GM23338 (cell line): ENCODE measurements at regions not wholly inside any gene's neighbourhood (a gene's known extent, or its start where the extent isn't known, plus 50 kb on each side); places are given as distances from the start of the nearest gene placed in this dataset.

Experiments
- ATAC-seq: fragments of 200-7000 bp; cut with Tn5 transposase; 3 replicates; pipeline ENCODE4 v1.9.1; 2020
- DNase-seq: peaks from one replicate; pipeline ENCODE4 v3.0.0-alpha.2; 2015; ENCODE audit warnings: low spot score
- H2AFZ ChIP-seq: fragments of 200-600 bp; sonication (generic); 2 replicates; pipeline ENCODE4 v1.8.0; 2016; ENCODE audit warnings: antibody characterized with exemption, mild to moderate bottlenecking, moderate library complexity
- H3F3A ChIP-seq: fragments of 200-600 bp; sonication (generic); replicated peaks from 2 replicates; pipeline ENCODE4 v1.8.0; 2017; ENCODE audit warnings: antibody characterized with exemption, mixed run types, low read depth
- H3K27ac ChIP-seq: fragments of 200-600 bp; sonication (generic); 2 replicates; pipeline ENCODE4 v1.6.1; 2016; ENCODE audit warnings: low read depth
- H3K27me3 ChIP-seq: fragments of 200-600 bp; sonication (generic); 2 replicates; pipeline ENCODE4 v1.8.0; 2016; ENCODE audit warnings: mild to moderate bottlenecking, mixed run types, moderate library complexity; ENCODE audit not compliant: insufficient read depth
- H3K36me3 ChIP-seq: fragments of 200-600 bp; sonication (generic); 2 replicates; pipeline ENCODE4 v1.8.0; 2016; ENCODE audit warnings: mild to moderate bottlenecking; ENCODE audit not compliant: insufficient read depth
- H3K4me1 ChIP-seq: fragments of 200-600 bp; sonication (generic); 2 replicates; pipeline ENCODE4 v1.8.0; 2016; ENCODE audit warnings: mild to moderate bottlenecking, moderate library complexity; ENCODE audit not compliant: insufficient read depth
- H3K4me2 ChIP-seq: fragments of 200-600 bp; sonication (generic); 2 replicates; pipeline ENCODE4 v1.7.1; 2017; ENCODE audit warnings: mixed run types
- H3K4me3 ChIP-seq: fragments of 200-600 bp; sonication (generic); 2 replicates; pipeline ENCODE4 v1.6.1; 2016; ENCODE audit warnings: mixed run types
- H3K79me2 ChIP-seq: fragments of 200-600 bp; sonication (generic); replicated peaks from 2 replicates; pipeline ENCODE4 v1.8.0; 2017; ENCODE audit warnings: mild to moderate bottlenecking; ENCODE audit not compliant: insufficient read depth
- H3K9me2 ChIP-seq: fragments of 200-600 bp; sonication (generic); 2 replicates; pipeline ENCODE4 v1.8.0; 2017; ENCODE audit not compliant: insufficient read depth
- H4K20me1 ChIP-seq: fragments of 200-600 bp; sonication (generic); replicated peaks from 2 replicates; pipeline ENCODE4 v1.8.0; 2017; ENCODE audit warnings: mild to moderate bottlenecking; ENCODE audit not compliant: insufficient read depth
- H3K27ac Mint-ChIP-seq: 2 replicates; pipeline ENCODE4 v1.8.0; 2020; ENCODE audit warnings: inconsistent platforms, mild to moderate bottlenecking, moderate library complexity, mixed read lengths
- H3K27me3 Mint-ChIP-seq: 3 replicates; pipeline ENCODE4 v1.8.0; 2022; ENCODE audit warnings: low read depth, mild to moderate bottlenecking, moderate library complexity, mixed read lengths, inconsistent platforms; ENCODE audit not compliant: insufficient read depth, poor library complexity
- H3K36me3 Mint-ChIP-seq: 3 replicates; pipeline ENCODE4 v1.8.0; 2021; ENCODE audit warnings: low read depth, mild to moderate bottlenecking, inconsistent platforms, moderate library complexity, mixed read lengths
- H3K4me1 Mint-ChIP-seq: 3 replicates; pipeline ENCODE4 v1.8.0; 2020; ENCODE audit warnings: mild to moderate bottlenecking, inconsistent platforms, mixed read lengths
- H3K4me3 Mint-ChIP-seq: 3 replicates; pipeline ENCODE4 v1.8.0; 2021; ENCODE audit warnings: moderate library complexity, mild to moderate bottlenecking, inconsistent platforms, mixed read lengths
- H3K9me3 Mint-ChIP-seq: 3 replicates; pipeline ENCODE4 v1.8.0; 2020; ENCODE audit warnings: moderate library complexity, mild to moderate bottlenecking, inconsistent platforms, mixed read lengths
- CREB1 ChIP-seq: fragments of 250-450 bp; sonication (Bioruptor Pico); IDR thresholded peaks from 2 replicates; pipeline ENCODE4 v1.5.0; 2020; ENCODE audit warnings: low read depth, mild to moderate bottlenecking, moderate library complexity
- CTCF ChIP-seq, 2 experiments: fragments of 200-600 bp in 1 of 2; sonication (generic) in 1 of 2; conservative IDR thresholded peaks; 2 replicates each; pipeline versions ENCODE4 v1.5.1 to v1.6.1; 2016 to 2017; ENCODE audit warnings: antibody characterized with exemption in 2 of 2, low read depth in 2 of 2, mild to moderate bottlenecking in 2 of 2, moderate library complexity in 1 of 2
- ETS1 ChIP-seq: IDR thresholded peaks from 2 replicates; pipeline ENCODE4 v1.6.1; 2016; ENCODE audit warnings: antibody characterized with exemption
- EZH2 ChIP-seq: fragments of 200-600 bp; sonication (generic); IDR thresholded peaks from one replicate; pipeline ENCODE4 v1.8.0; 2017; ENCODE audit warnings: antibody characterized with exemption, mild to moderate bottlenecking, low read depth; ENCODE audit not compliant: unreplicated experiment
- EZH2phosphoT487 ChIP-seq: fragments of 200-600 bp; sonication (generic); IDR thresholded peaks from one replicate; pipeline ENCODE4 v1.8.1; 2018; ENCODE audit warnings: antibody characterized with exemption; ENCODE audit not compliant: unreplicated experiment
- JUNB ChIP-seq: IDR thresholded peaks from one replicate; pipeline ENCODE4 v1.6.1; 2016; ENCODE audit warnings: antibody characterized with exemption; ENCODE audit not compliant: unreplicated experiment
- POLR2AphosphoS5 ChIP-seq: IDR thresholded peaks from 2 replicates; pipeline ENCODE4 v1.6.1; 2016; ENCODE audit warnings: antibody characterized with exemption, low read depth
- STAT1 ChIP-seq: IDR thresholded peaks from one replicate; pipeline ENCODE4 v1.6.1; 2016; ENCODE audit warnings: antibody characterized with exemption; ENCODE audit not compliant: unreplicated experiment
- ZNF114 ChIP-seq: fragments of 250-450 bp; sonication (Bioruptor Pico); IDR thresholded peaks from 2 replicates; pipeline ENCODE4 v1.5.0; 2020; ENCODE audit warnings: mild to moderate bottlenecking, moderate library complexity
- ZNF331 ChIP-seq: fragments of 250-450 bp; sonication (Bioruptor Pico); IDR thresholded peaks from 2 replicates; pipeline ENCODE4 v1.5.0; 2020; ENCODE audit warnings: low read depth, mild to moderate bottlenecking, moderate library complexity
- ZNF462 ChIP-seq: fragments of 250-450 bp; sonication (Bioruptor Pico); IDR thresholded peaks from 2 replicates; pipeline ENCODE4 v1.5.0; 2020; ENCODE audit warnings: mild to moderate bottlenecking, moderate library complexity

GRCh38 chr2:64929333-64929732 lies 59.9 kb upstream of the SLC1A4 start:
- Histone ChIP-seq H3K4me2 (no peak overlapping the region), H3K4me3 (no peak overlapping the region), H3K4me1 (no peaks in the 10 kb centered on the region), H3K27me3 (no peaks in the 10 kb centered on the region), H3K79me2 (no peaks in the 10 kb centered on the region), H3F3A (no peaks in the 10 kb centered on the region), H3K36me3 (no peaks in the 10 kb centered on the region; the same call in 1 of the 2 replicates), H3K9me2 (no peaks in the 10 kb centered on the region; the same call in 1 of the 2 replicates), H4K20me1 (no peaks in the 10 kb centered on the region), H3K27ac (no peak overlapping the region), H2AFZ (no peak overlapping the region)
- no peak for TF ChIP-seq ZNF462
- TF ChIP-seq EZH2, result no peak
- no peak for TF ChIP-seq CREB1 (CRISPR knock-in tag)
- no peak for TF ChIP-seq JUNB
- no peak for TF ChIP-seq ZNF114 (CRISPR knock-in tag)
- TF ChIP-seq ETS1, result no peak
- no peak for TF ChIP-seq STAT1
- no peak for TF ChIP-seq POLR2AphosphoS5
- TF ChIP-seq ZNF331 (CRISPR knock-in tag), result no peak
- TF ChIP-seq EZH2phosphoT487, result no peak
- TF ChIP-seq CTCF (conservative IDR thresholded peaks at IDR 0.05; ENCODE audit: low read depth in 2 of 2), result no peak
- peaks cover 19% of the 10 kb centered on the region for H3K36me3 Mint-ChIP-seq
- no peak overlapping the region for H3K27ac Mint-ChIP-seq
- H3K9me3 Mint-ChIP-seq, result peaks cover 33% of the 10 kb centered on the region
- no peak overlapping the region for H3K4me3 Mint-ChIP-seq
- DNase-seq (no peak), ATAC-seq (no peak)
- no peaks in the 10 kb centered on the region for H3K4me1 Mint-ChIP-seq
- H3K27me3 Mint-ChIP-seq, result peaks cover 3% of the 10 kb centered on the region
